DND-41 (cell line): ENCODE measurements at regions not wholly inside any gene's neighbourhood (a gene's known extent, or its start where the extent isn't known, plus 50 kb on each side); places are given as distances from the start of the nearest gene placed in this dataset.

ENCODE experiments used
- ATAC-seq: fragments of 200-7000 bp; cut with Tn5 transposase; 3 replicates; pipeline ENCODE4 v1.9.1; 2021; ENCODE audit warnings: low read depth; ENCODE audit not compliant: insufficient read depth
- DNase-seq: peaks from one replicate; pipeline ENCODE4 v3.0.0-alpha.2; 2020
- H2AFZ ChIP-seq: 2 replicates; pipeline ENCODE4 v1.6.0; 2012; ENCODE audit warnings: low read depth, low read length
- H3K27ac ChIP-seq: 2 replicates; pipeline ENCODE4 v1.5.1; 2012; ENCODE audit warnings: low read length, inconsistent platforms
- H3K27me3 ChIP-seq: fragments of 200-600 bp; sonication (generic); 2 replicates; pipeline ENCODE4 v1.6.0; 2012; ENCODE audit warnings: low read length, mild to moderate bottlenecking, inconsistent platforms; ENCODE audit not compliant: insufficient read depth, poor library complexity
- H3K36me3 ChIP-seq: 2 replicates; pipeline ENCODE4 v1.5.1; 2012; ENCODE audit warnings: low read length, inconsistent platforms; ENCODE audit not compliant: insufficient read depth
- H3K4me1 ChIP-seq: 2 replicates; pipeline ENCODE4 v1.5.1; 2012; ENCODE audit warnings: mild to moderate bottlenecking, low read length; ENCODE audit not compliant: insufficient read depth
- H3K4me2 ChIP-seq: 2 replicates; pipeline ENCODE4 v1.6.0; 2012; ENCODE audit warnings: mild to moderate bottlenecking, moderate library complexity, low read length, inconsistent platforms; ENCODE audit not compliant: insufficient read depth
- H3K4me3 ChIP-seq, 2 experiments: fragments of 200-600 bp in 1 of 2; shearing (Covaris generic) in 1 of 2; 2 replicates each; pipeline ENCODE4 v1.5.1; 2012 to 2016; ENCODE audit warnings: inconsistent platforms in 2 of 2, low read length in 2 of 2, mild to moderate bottlenecking in 2 of 2, low read depth in 1 of 2, moderate library complexity in 1 of 2
- H3K79me2 ChIP-seq: 2 replicates; pipeline ENCODE4 v1.6.0; 2012; ENCODE audit warnings: low read length, inconsistent platforms; ENCODE audit not compliant: insufficient read depth
- H3K9ac ChIP-seq: 2 replicates; pipeline ENCODE4 v1.6.0; 2012; ENCODE audit warnings: low read depth, mild to moderate bottlenecking, inconsistent platforms, low read length, moderate library complexity
- H3K9me3 ChIP-seq: 2 replicates; pipeline ENCODE4 v1.5.1; 2012; ENCODE audit warnings: low read length, moderate library complexity, mild to moderate bottlenecking, inconsistent platforms; ENCODE audit not compliant: insufficient read depth, severe bottlenecking
- H4K20me1 ChIP-seq: 2 replicates; pipeline ENCODE4 v1.6.0; 2012; ENCODE audit warnings: low read length; ENCODE audit not compliant: insufficient read depth
- EZH2 ChIP-seq: IDR thresholded peaks from 3 replicates; pipeline ENCODE4 v1.6.1; 2012; ENCODE audit warnings: borderline replicate concordance, low read depth, mild to moderate bottlenecking, moderate library complexity, low read length, inconsistent platforms; ENCODE audit not compliant: severe bottlenecking
- TF ChIP-seq, protein P1 (sequence below): IDR thresholded peaks from 2 replicates; pipeline ENCODE4 v1.5.1; 2012; ENCODE audit warnings: borderline replicate concordance, low read length, moderate library complexity, mild to moderate bottlenecking; ENCODE audit not compliant: poor library complexity, severe bottlenecking; ENCODE audit errors: extremely low read depth

DNA sequence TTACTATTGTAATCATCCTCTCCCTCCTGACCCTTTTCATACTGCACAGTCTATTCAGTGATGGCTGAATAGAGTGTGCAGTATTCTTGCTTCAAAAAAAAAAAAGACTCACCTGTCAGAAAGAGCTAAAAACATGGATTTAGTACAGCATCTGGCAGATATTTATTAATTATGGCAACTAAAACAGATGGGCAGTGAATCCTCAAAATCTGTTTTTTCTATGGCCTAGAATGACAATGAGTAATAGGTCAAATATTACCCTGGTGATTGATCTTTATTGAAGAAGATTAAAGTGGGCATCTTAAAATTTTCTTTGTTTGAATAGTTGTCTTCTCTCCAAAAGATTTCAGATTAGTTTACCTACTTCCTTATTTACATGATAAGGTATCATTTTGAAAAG lies 543.6 kb downstream of the FOXG1 start:
- no peaks in the 10 kb centered on the region for H3K79me2 ChIP-seq
- H3K4me1 ChIP-seq = no peaks in the 10 kb centered on the region
- H3K27ac ChIP-seq = no peak overlapping the region
- no peaks in the 10 kb centered on the region for H3K9me3 ChIP-seq
- no peak overlapping the region for H2AFZ ChIP-seq
- H4K20me1 ChIP-seq = no peaks in the 10 kb centered on the region
- no peak overlapping the region for H3K4me3 ChIP-seq
- TF ChIP-seq EZH2 = no peak
- TF ChIP-seq, protein P1, sequence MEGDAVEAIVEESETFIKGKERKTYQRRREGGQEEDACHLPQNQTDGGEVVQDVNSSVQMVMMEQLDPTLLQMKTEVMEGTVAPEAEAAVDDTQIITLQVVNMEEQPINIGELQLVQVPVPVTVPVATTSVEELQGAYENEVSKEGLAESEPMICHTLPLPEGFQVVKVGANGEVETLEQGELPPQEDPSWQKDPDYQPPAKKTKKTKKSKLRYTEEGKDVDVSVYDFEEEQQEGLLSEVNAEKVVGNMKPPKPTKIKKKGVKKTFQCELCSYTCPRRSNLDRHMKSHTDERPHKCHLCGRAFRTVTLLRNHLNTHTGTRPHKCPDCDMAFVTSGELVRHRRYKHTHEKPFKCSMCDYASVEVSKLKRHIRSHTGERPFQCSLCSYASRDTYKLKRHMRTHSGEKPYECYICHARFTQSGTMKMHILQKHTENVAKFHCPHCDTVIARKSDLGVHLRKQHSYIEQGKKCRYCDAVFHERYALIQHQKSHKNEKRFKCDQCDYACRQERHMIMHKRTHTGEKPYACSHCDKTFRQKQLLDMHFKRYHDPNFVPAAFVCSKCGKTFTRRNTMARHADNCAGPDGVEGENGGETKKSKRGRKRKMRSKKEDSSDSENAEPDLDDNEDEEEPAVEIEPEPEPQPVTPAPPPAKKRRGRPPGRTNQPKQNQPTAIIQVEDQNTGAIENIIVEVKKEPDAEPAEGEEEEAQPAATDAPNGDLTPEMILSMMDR = no peak
- no peaks in the 10 kb centered on the region for H3K36me3 ChIP-seq
- H3K9ac ChIP-seq = no peak overlapping the region
- H3K27me3 ChIP-seq = no peaks in the 10 kb centered on the region
- H3K4me2 ChIP-seq = no peak overlapping the region
- no peak for DNase-seq
- no peak for ATAC-seq

DNA sequence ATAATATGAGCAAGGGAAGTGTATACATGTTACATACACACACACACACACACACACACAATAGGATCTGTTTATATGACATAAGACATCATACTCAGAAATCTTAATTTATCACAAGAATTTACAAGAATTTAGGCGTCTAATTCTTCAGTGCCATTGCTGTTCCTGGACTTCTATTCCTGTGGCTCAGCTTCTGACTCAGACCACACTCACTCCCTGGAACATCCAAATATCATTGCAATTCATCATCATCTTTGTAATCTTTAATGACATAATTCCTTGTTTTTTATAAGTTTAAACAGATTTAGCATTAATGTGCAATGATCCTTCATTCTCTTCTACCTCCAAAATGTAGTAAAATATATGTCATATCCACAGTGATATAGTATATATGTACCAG lies 544.2 kb downstream of the FOXG1 start:
- Histone ChIP-seq H3K27ac (no peak overlapping the region), H3K36me3 (no peaks in the 10 kb centered on the region), H2AFZ (no peak overlapping the region), H3K4me2 (no peak overlapping the region), H3K9me3 (no peaks in the 10 kb centered on the region), H3K27me3 (no peaks in the 10 kb centered on the region), H3K79me2 (no peaks in the 10 kb centered on the region), H4K20me1 (no peaks in the 10 kb centered on the region), H3K4me3 (no peak overlapping the region), H3K4me1 (no peaks in the 10 kb centered on the region), H3K9ac (no peak overlapping the region)
- DNase-seq = no peak
- no peak for ATAC-seq
- no peak for TF ChIP-seq EZH2
- TF ChIP-seq, protein P1 = no peak

DNA sequence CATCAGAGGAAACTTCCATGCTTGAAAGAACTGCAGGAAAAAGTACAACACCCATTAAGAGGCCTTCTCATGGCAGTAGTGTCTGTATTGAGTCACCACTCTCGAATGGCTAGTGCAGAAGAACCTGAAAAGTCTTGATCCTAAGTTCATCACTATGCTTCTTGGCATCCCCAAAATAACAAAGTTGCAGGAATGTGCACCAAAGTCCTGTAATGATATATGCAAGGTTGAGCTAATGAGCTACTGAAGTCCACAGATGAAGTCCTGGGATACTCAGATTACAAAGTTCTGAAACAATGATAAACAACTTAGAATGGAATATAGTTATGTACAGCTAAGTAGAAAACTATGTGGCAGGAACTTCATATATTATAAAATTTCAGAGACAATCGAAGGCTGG lies 545.4 kb downstream of the FOXG1 start:
- Histone ChIP-seq H3K4me2 (no peak overlapping the region), H2AFZ (no peak overlapping the region), H3K27ac (no peak overlapping the region), H3K4me3 (no peak overlapping the region), H3K27me3 (no peaks in the 10 kb centered on the region), H3K4me1 (no peaks in the 10 kb centered on the region), H3K9ac (no peak overlapping the region), H3K36me3 (no peaks in the 10 kb centered on the region), H3K9me3 (no peaks in the 10 kb centered on the region), H3K79me2 (no peaks in the 10 kb centered on the region), H4K20me1 (no peaks in the 10 kb centered on the region)
- DNase-seq = no peak
- no peak for TF ChIP-seq EZH2
- TF ChIP-seq, protein P1 = no peak
- no peak for ATAC-seq

DNA sequence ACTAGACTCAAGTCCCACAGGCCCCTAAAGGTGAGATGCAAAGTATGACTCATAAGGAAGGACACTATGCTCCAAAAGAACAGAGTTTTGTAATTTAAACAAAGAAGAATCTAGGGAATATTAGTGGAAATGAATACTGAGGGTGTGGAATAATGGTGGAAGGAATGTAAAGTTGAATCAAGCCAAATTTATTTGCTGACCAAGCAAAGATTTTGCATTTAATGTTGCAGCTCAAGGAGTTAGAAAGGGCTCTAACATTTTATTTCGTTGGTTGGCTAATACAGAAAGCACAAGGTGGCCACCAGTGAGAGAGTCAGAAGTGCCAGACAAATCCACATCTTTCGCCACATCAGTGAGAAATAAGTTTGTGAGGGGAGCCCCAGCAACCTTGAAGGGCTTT lies 550.3 kb downstream of the FOXG1 start:
- no peaks in the 10 kb centered on the region for H4K20me1 ChIP-seq
- H3K4me1 ChIP-seq = no peaks in the 10 kb centered on the region
- DNase-seq (no peak), ATAC-seq (no peak)
- no peak overlapping the region for H3K27ac ChIP-seq
- H2AFZ ChIP-seq = no peak overlapping the region
- no peak for TF ChIP-seq EZH2
- TF ChIP-seq, protein P1 = no peak
- H3K4me3 ChIP-seq = no peak overlapping the region
- H3K4me2 ChIP-seq = no peak overlapping the region
- H3K79me2 ChIP-seq = no peaks in the 10 kb centered on the region
- H3K9me3 ChIP-seq = no peaks in the 10 kb centered on the region
- no peak overlapping the region for H3K9ac ChIP-seq
- no peaks in the 10 kb centered on the region for H3K27me3 ChIP-seq
- H3K36me3 ChIP-seq = no peaks in the 10 kb centered on the region
